Chondrocyte (in vitro differentiated cells): ENCODE measurements at regions not wholly inside any gene's neighbourhood (a gene's known extent, or its start where the extent isn't known, plus 50 kb on each side); places are given as distances from the start of the nearest gene placed in this dataset.

Experiments
- DNase-seq: peaks from one replicate; pipeline ENCODE4 v3.0.0; 2021; ENCODE audit warnings: mixed read lengths, low spot score
- H3K27ac Mint-ChIP-seq: one replicate; pipeline ENCODE4 v1.8.0; 2021; ENCODE audit warnings: mild to moderate bottlenecking, moderate library complexity, mixed read lengths; ENCODE audit not compliant: unreplicated experiment
- H3K27me3 Mint-ChIP-seq: 2 replicates; pipeline ENCODE4 v1.8.0; 2021; ENCODE audit warnings: low read depth, mixed read lengths
- H3K36me3 Mint-ChIP-seq: 2 replicates; pipeline ENCODE4 v1.8.0; 2021; ENCODE audit warnings: low read depth, mixed read lengths
- H3K4me1 Mint-ChIP-seq: 2 replicates; pipeline ENCODE4 v1.8.0; 2021; ENCODE audit warnings: low read depth, mild to moderate bottlenecking, mixed read lengths
- H3K4me3 Mint-ChIP-seq: one replicate; pipeline ENCODE4 v1.8.0; 2021; ENCODE audit warnings: mild to moderate bottlenecking, moderate library complexity, mixed read lengths; ENCODE audit not compliant: unreplicated experiment
- H3K9me3 Mint-ChIP-seq: 2 replicates; pipeline ENCODE4 v1.8.0; 2021; ENCODE audit warnings: low read depth, mixed read lengths
- TF ChIP-seq, protein P1 (sequence below): fragments of 200-600 bp; sonication (generic); IDR thresholded peaks from 2 replicates; pipeline ENCODE4 v1.5.0; 2021; ENCODE audit warnings: antibody characterized with exemption, mild to moderate bottlenecking, moderate library complexity

DNA sequence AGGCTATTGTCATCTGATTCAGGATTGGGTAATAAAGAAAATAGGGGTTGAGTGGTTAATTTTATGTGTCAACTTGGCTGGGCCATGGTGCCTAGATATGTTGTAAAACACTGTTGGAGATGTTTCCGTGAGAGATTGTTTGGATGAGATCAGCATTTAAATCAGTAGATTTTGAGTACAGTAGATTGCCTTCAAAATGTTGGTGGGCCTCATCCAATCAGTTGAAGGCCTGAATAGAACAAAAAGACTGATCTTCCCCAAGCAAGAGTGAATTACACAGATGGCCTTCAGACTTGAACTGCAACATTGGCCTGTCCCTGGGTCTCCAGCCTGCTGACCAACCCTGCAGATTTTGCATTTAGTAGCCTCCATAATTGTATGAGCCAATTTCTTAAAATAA, 401.3 kb upstream of the KIF2A start:
- Mint-ChIP-seq H3K9me3 (no peaks in the 10 kb centered on the region), H3K4me3 (no peak overlapping the region), H3K4me1 (no peaks in the 10 kb centered on the region), H3K27ac (no peak overlapping the region), H3K36me3 (no peaks in the 10 kb centered on the region), H3K27me3 (peaks cover 7% of the 10 kb centered on the region)
- TF ChIP-seq, protein P1, sequence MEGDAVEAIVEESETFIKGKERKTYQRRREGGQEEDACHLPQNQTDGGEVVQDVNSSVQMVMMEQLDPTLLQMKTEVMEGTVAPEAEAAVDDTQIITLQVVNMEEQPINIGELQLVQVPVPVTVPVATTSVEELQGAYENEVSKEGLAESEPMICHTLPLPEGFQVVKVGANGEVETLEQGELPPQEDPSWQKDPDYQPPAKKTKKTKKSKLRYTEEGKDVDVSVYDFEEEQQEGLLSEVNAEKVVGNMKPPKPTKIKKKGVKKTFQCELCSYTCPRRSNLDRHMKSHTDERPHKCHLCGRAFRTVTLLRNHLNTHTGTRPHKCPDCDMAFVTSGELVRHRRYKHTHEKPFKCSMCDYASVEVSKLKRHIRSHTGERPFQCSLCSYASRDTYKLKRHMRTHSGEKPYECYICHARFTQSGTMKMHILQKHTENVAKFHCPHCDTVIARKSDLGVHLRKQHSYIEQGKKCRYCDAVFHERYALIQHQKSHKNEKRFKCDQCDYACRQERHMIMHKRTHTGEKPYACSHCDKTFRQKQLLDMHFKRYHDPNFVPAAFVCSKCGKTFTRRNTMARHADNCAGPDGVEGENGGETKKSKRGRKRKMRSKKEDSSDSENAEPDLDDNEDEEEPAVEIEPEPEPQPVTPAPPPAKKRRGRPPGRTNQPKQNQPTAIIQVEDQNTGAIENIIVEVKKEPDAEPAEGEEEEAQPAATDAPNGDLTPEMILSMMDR, result no peak
- DNase-seq, result no peak

DNA sequence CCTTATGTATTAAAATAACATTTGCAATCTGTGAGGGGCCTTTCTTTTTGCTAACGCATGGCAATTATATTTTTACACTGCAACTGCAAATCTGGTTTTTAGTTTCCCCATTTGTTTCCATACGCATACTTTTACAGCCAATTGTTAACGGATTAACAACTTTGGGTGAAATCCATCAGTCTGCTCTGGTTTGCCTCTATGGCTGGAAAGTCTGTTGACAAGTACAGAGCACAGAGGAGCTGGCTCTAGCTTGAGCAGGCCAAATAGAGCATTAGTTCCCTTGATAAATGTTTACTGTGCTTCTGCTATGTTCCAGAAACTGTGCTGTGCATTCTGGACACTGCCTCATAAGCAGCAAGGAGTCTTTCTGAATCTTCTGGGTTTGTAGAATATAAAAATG, 400.4 kb upstream of the KIF2A start:
- Mint-ChIP-seq H3K9me3 (peaks cover 4% of the 10 kb centered on the region), H3K4me1 (no peaks in the 10 kb centered on the region), H3K36me3 (no peaks in the 10 kb centered on the region), H3K27me3 (peaks cover 4% of the 10 kb centered on the region), H3K4me3 (no peak overlapping the region), H3K27ac (no peak overlapping the region)
- no peak for DNase-seq
- TF ChIP-seq, protein P1, result no peak

- H3K27me3 Mint-ChIP-seq, result peaks cover 4% of the 10 kb centered on the region
Observed at GRCh38 chr5:61906820-61907219, 399.2 kb upstream of the KIF2A start.

GRCh38 chr5:61907995-61908394, 398.0 kb upstream of the KIF2A start:
- TF ChIP-seq, protein P1, result no peak
- H3K4me1 Mint-ChIP-seq, result no peaks in the 10 kb centered on the region
- peaks cover 16% of the 10 kb centered on the region for H3K9me3 Mint-ChIP-seq
- H3K27ac Mint-ChIP-seq, result no peak overlapping the region
- peaks cover 2% of the 10 kb centered on the region for H3K27me3 Mint-ChIP-seq
- no peak overlapping the region for H3K4me3 Mint-ChIP-seq
- peaks cover 3% of the 10 kb centered on the region for H3K36me3 Mint-ChIP-seq
- DNase-seq, result no peak

More at GRCh38 chr5:61906820-61907219, 399.2 kb upstream of the KIF2A start:
- Mint-ChIP-seq H3K9me3 (peaks cover 7% of the 10 kb centered on the region), H3K4me3 (no peak overlapping the region), H3K4me1 (no peaks in the 10 kb centered on the region), H3K27ac (no peak overlapping the region), H3K36me3 (no peaks in the 10 kb centered on the region)
- TF ChIP-seq, protein P1, result no peak
- DNase-seq, result no peak

- no peaks in the 10 kb centered on the region for H3K4me1 Mint-ChIP-seq
- no peak for DNase-seq
- no peak overlapping the region for H3K4me3 Mint-ChIP-seq
- H3K27me3 Mint-ChIP-seq, result peaks cover 2% of the 10 kb centered on the region
- TF ChIP-seq, protein P1, result no peak
- no peak overlapping the region for H3K27ac Mint-ChIP-seq
- H3K36me3 Mint-ChIP-seq, result peaks cover 6% of the 10 kb centered on the region
- peaks cover 24% of the 10 kb centered on the region for H3K9me3 Mint-ChIP-seq
Observed at GRCh38 chr5:61910771-61911170, 395.2 kb upstream of the KIF2A start.
